Heart left ventricle (tissue), 16 donors: ENCODE measurements at regions not wholly inside any gene's neighbourhood (a gene's known extent, or its start where the extent isn't known, plus 50 kb on each side); places are given as distances from the start of the nearest gene placed in this dataset.

Source experiments
- ATAC-seq, 4 donors: fragments of 200-7000 bp; cut with Tn5 transposase; one replicate each; pipeline ENCODE4 v1.9.1; 2020 to 2022; ENCODE audit warnings: moderate library complexity in 4 of 4, mild to moderate bottlenecking in 3 of 4, moderate number of reproducible peaks in 1 of 4
- DNase-seq, 5 donors: peaks; one replicate each; pipeline ENCODE4 v3.0.0-alpha.2; 2020
- H3K27ac ChIP-seq, 12 donors: fragments of 200-600 bp; sonication (generic) in 4 of 12; one replicate each; pipeline versions ENCODE4 v1.5.0 to v1.8.0; 2016 to 2022; ENCODE audit warnings: mild to moderate bottlenecking in 2 of 12
- H3K27me3 ChIP-seq, 9 donors: fragments of 200-600 bp; sonication (generic) in 2 of 9; one replicate each; pipeline versions ENCODE4 v1.5.1 to v1.8.0; 2016 to 2022; ENCODE audit warnings: mild to moderate bottlenecking in 3 of 9
- H3K36me3 ChIP-seq, 9 donors: fragments of 200-600 bp; sonication (generic) in 2 of 9; one replicate each; pipeline versions ENCODE4 v1.5.0 to v1.8.0; 2018 to 2022; ENCODE audit warnings: mild to moderate bottlenecking in 2 of 9
- H3K4me1 ChIP-seq, 12 donors: fragments of 200-600 bp; sonication (generic) in 4 of 12; one replicate each; pipeline versions ENCODE4 v1.5.0 to v1.8.0; 2016 to 2022; ENCODE audit warnings: mild to moderate bottlenecking in 3 of 12
- H3K4me3 ChIP-seq, 12 donors: fragments of 200-600 bp; sonication (generic) in 4 of 12; one replicate each; pipeline versions ENCODE4 v1.5.0 to v1.8.0; 2017 to 2022; ENCODE audit warnings: mild to moderate bottlenecking in 9 of 12, moderate library complexity in 4 of 12
- H3K9me3 ChIP-seq, 12 donors: fragments of 200-600 bp; sonication (generic) in 4 of 12; one replicate each; pipeline versions ENCODE4 v1.5.0 to v1.8.0; 2016 to 2022; ENCODE audit warnings: mild to moderate bottlenecking in 1 of 12
- POLR2A ChIP-seq, 2 donors: fragments of 450-650 bp; IDR thresholded peaks; one replicate each; pipeline ENCODE4 v1.6.1; 2017; ENCODE audit warnings: antibody characterized with exemption in 2 of 2, mild to moderate bottlenecking in 2 of 2, moderate library complexity in 2 of 2
- WGBS, 4 donors: extraction: QIAGEN DNeasy Blood & Tissue Kit in 2 of 4; methylation state at CpG; one replicate each; pipeline versions ENCODE4 v1.1.5 to v1.1.7; 2013 to 2018; 5-methylcytosine and 5-hydroxymethylcytosine counted together
- intact Hi-C, 10 donors: fragments of 100-400 bp; cut with DNase I; formaldehyde crosslinking; loops; one replicate each; pipeline versions ENCODE4 v1.11.1 to v1.14.2; 2022
- TF ChIP-seq, protein P1 (sequence below), 12 donors: fragments of 200-600 bp; sonication (generic) in 4 of 12; IDR thresholded peaks; one replicate each; pipeline versions ENCODE4 v1.5.0 to v1.8.0; 2018 to 2022; ENCODE audit warnings: antibody characterized with exemption in 12 of 12, mild to moderate bottlenecking in 5 of 12
- donor health status: ischemic (EF 13 %, LVEDD 7.1; RV severe dilation, severe dysfunction).
- donor health status: healthy with polysubstance abuse.
- donor health status: DM: no; HTN: yes; CAD: no.
- donor health status: DM: no; HTN: no; CAD: no.
- donor health status: ischemic (EF 25% LVEDD 6.9; RV normal size, moderate dysfunction).
- donor health status: ischemic (EF 25% LVEDD 5.7; RV mildly dilated, moderate dysfunction).
- donor health status: healthy.
- donor health status: DM: yes; HTN: yes; CAD: no.
- donor health status: ischemic (EF 35%, LVEDD 5.7; RV mildly dilated, moderate dysfunction).
- donor health status: nonischemic (EF 11% LVEDD 7.7; RV severe dilation, severe dysfunction).
- donor health status: DM: yes; HTN: yes; CAD: no.
- donor health status: PGD.
- donor health status: ischemic (EF 29% LVEDD 5.4; RV normal size, mild dysfunction).
- donor health status: nonischemic (EF 23%, LVEDD 6.1; RV moderate dilation, normal function).

DNA sequence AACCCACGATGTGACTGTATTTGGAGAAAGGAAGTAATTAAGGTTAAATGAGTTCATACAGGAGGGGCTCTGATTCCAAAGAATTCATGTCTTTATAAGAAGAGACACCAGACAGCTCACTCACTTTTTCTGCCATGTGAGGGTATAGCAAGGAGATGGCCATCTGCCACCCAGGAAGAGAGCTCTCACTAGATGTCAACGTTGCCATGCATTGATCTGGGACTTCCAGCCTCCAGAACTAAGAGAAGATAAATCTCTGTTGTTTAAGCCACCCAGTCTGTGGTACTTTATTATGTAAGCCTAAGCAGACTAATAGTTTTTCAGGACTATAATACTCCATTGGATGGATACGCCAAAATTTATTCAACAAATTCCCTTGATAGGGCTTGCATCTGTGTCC lies 89.8 kb upstream of the RAD23B start:
- TF ChIP-seq, protein P1, sequence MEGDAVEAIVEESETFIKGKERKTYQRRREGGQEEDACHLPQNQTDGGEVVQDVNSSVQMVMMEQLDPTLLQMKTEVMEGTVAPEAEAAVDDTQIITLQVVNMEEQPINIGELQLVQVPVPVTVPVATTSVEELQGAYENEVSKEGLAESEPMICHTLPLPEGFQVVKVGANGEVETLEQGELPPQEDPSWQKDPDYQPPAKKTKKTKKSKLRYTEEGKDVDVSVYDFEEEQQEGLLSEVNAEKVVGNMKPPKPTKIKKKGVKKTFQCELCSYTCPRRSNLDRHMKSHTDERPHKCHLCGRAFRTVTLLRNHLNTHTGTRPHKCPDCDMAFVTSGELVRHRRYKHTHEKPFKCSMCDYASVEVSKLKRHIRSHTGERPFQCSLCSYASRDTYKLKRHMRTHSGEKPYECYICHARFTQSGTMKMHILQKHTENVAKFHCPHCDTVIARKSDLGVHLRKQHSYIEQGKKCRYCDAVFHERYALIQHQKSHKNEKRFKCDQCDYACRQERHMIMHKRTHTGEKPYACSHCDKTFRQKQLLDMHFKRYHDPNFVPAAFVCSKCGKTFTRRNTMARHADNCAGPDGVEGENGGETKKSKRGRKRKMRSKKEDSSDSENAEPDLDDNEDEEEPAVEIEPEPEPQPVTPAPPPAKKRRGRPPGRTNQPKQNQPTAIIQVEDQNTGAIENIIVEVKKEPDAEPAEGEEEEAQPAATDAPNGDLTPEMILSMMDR (IDR thresholded peaks at IDR 0.05) = no peak
- no peak for TF ChIP-seq POLR2A (IDR thresholded peaks at IDR 0.05)
- no peak for ATAC-seq

DNA sequence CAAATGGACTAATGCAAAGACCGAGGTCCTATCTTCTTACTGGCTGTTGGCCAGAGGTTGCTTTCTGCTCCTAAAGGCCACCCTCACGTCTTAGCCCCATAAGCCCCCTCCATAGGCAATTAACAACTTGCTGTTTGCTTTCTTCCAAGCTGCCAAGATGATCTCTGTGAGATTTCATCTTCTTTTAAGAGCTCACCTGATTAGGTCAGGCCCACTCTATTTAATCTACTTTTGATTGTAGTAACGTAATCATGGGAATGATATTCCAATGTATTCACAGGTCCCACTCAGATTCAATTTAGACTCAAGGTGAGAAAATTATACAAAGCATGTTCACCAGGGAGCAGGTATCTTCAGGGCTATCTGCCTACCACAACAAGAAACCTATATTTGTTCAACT lies 84.4 kb upstream of the RAD23B start:
- Histone ChIP-seq H3K9me3 (peaks cover 0 to 10% (median 4%) of the 10 kb centered on the region in 12 donors), H3K27ac (no peak overlapping the region), H3K36me3 (no peaks in the 10 kb centered on the region), H3K4me3 (no peak overlapping the region), H3K27me3 (no peaks in the 10 kb centered on the region), H3K4me1 (no peaks in the 10 kb centered on the region)
- ATAC-seq = no peak
- intact Hi-C loops = no loop called here
- DNase-seq = no peak
- TF ChIP-seq, protein P1 (IDR thresholded peaks at IDR 0.05) = no peak
- no peak for TF ChIP-seq POLR2A (IDR thresholded peaks at IDR 0.05)
- 77 to 83% (median 83%) methylated on average over 3 of the region's 3 CpGs for WGBS, 4 donors

More for the DNA sequence above, 89.8 kb upstream of the RAD23B start:
- no peak overlapping the region for H3K27ac ChIP-seq
- 52 to 76% (median 70%) methylated on average over 3 of the region's 3 CpGs for WGBS, 4 donors
- H3K4me3 ChIP-seq = no peak overlapping the region
- H3K4me1 ChIP-seq = peaks cover 0 to 5% (median 0%) of the 10 kb centered on the region in 12 donors
- DNase-seq = no peak
- H3K27me3 ChIP-seq = no peaks in the 10 kb centered on the region
- no peaks in the 10 kb centered on the region for H3K9me3 ChIP-seq
- H3K36me3 ChIP-seq = no peaks in the 10 kb centered on the region
- intact Hi-C loops = no loop called here

DNA sequence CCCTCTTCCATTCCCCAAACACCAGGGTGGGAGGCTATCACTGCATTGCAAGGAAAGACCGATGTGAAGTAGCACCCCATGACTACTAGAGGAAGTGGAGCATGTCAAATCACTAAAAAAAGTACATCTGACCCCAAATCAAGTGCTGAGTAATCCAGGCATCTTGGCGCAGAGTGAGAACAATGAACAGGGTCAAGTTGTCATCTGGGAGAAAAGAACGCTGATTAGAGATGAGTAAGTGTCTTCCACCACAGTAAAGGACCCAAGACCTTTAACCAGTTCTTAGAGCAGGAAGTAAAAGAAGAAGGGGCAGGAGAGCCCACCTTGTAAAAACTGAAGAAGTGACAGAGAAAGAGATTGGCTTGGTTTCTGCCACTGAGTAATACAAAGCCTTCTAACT lies 75.0 kb upstream of the RAD23B start:
- 66 to 71% (median 69%) methylated on average over 3 of the region's 3 CpGs for WGBS, 4 donors
- DNase-seq (no peak), ATAC-seq (no peak)
- Histone ChIP-seq H3K27me3 (no peaks in the 10 kb centered on the region), H3K9me3 (peaks cover 0 to 6% (median 1%) of the 10 kb centered on the region in 12 donors), H3K4me1 (peaks cover 0 to 6% (median 0%) of the 10 kb centered on the region in 12 donors), H3K4me3 (no peak overlapping the region), H3K27ac (no peak overlapping the region), H3K36me3 (no peaks in the 10 kb centered on the region)
- intact Hi-C loops = no loop called here
- TF ChIP-seq, protein P1 (IDR thresholded peaks at IDR 0.05) = no peak
- TF ChIP-seq POLR2A (IDR thresholded peaks at IDR 0.05) = no peak

DNA sequence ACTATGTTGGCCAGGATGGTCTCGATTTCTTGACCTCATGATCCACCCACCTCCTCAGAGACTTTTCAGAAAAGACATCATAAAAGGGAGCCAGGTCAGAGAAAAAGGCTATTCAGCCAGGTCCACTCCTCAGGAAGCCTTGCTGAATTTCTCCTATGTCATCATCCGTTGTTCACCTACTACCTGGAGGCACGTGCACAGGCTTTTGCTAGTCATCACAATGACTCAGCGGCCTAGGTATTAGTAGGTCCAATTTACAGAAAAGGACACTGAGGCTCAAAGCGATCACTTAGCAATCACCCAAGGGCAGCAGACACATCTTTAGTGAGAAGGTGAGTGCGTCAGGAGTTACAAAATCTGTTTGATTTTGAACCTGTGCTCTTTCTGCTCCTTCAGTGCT lies 72.3 kb upstream of the RAD23B start:
- no peaks in the 10 kb centered on the region for H3K27me3 ChIP-seq
- TF ChIP-seq POLR2A (IDR thresholded peaks at IDR 0.05) = no peak
- TF ChIP-seq, protein P1 (IDR thresholded peaks at IDR 0.05) = no peak
- peaks cover 0 to 10% (median 0%) of the 10 kb centered on the region in 12 donors for H3K4me1 ChIP-seq
- no peak overlapping the region for H3K4me3 ChIP-seq
- 89 to 96% (median 93%) methylated on average over 6 of the region's 6 CpGs for WGBS, 4 donors
- intact Hi-C loops = loop anchor here in 1 of 10 donors (10.0 kb wide), 1 partner anchor 64 kb away; no protein-coding TSS in a partner anchor
- H3K36me3 ChIP-seq = no peaks in the 10 kb centered on the region
- no peak overlapping the region for H3K27ac ChIP-seq
- ATAC-seq (no peak), DNase-seq (no peak)
- H3K9me3 ChIP-seq = no peaks in the 10 kb centered on the region
